Astrocyte of the spinal cord (primary cell): ENCODE measurements at regions not wholly inside any gene's neighbourhood (a gene's known extent, or its start where the extent isn't known, plus 50 kb on each side); places are given as distances from the start of the nearest gene placed in this dataset.
A peak's percentile ranks its signal among the peaks of the same experiment; 100 is the strongest.

Experiments
- DNase-seq: peaks from one replicate; pipeline ENCODE4 v3.0.0; 2011; ENCODE audit warnings: low read depth, low spot score
- H3K4me3 ChIP-seq: 2 replicates; pipeline ENCODE4 v1.5.1; 2011; ENCODE audit warnings: low read depth, mild to moderate bottlenecking, low read length, moderate library complexity
- CTCF ChIP-seq: IDR thresholded peaks from 2 replicates; pipeline ENCODE4 v1.5.1; 2012; ENCODE audit warnings: low read depth, mild to moderate bottlenecking, low read length, inconsistent platforms
- in situ Hi-C: cut with HindIII; loops from 2 replicates; pipeline ENCODE4 v1.10.0; 2017; ENCODE audit warnings: low sequenced_read_pairs

DNA sequence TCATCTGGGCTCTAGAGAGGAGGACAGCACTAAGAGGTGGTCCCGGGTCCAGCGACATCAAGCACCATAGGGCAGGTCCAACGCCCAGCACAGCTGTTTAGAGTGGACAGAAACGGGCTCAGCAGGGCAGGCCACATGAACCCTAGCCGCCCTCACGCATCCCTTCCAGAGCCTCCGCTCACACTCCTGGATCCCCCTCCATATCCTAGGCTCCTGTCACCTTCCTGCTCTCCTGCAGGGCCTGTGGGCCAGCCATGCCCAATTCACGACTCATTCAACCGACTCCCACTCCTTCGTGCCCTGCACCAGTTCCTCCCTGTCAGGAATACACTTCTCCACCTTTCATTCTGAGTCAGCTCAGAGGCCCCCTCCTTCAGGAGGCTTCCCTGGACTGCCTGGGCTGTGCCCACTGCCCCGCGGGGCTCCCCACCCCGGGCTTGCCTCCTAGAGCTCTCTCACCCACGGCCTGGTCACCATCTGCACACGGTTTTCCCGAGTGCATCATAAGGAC is 90.2 kb downstream of the LINGO1 start:
- in situ Hi-C loops: no loop called here
- peak; percentile 8 for DNase-seq
- TF ChIP-seq CTCF: no peak
- H3K4me3 ChIP-seq: no peak overlapping the region

- no peak for TF ChIP-seq CTCF
- DNase-seq: peak; percentile 11
- in situ Hi-C loops: no loop called here
- no peak overlapping the region for H3K4me3 ChIP-seq
Measured at GRCh38 chr15:77541421-77542181, 91.1 kb downstream of the LINGO1 start.

GRCh38 chr15:77540312-77541060 is 92.2 kb downstream of the LINGO1 start:
- no peak for TF ChIP-seq CTCF
- no peak for DNase-seq
- no peak overlapping the region for H3K4me3 ChIP-seq
- in situ Hi-C loops: no loop called here

- no peak overlapping the region for H3K4me3 ChIP-seq
- no peak for DNase-seq
- in situ Hi-C loops: no loop called here
- TF ChIP-seq CTCF: no peak
Measured at GRCh38 chr15:77538793-77539497, 93.8 kb downstream of the LINGO1 start.

DNA sequence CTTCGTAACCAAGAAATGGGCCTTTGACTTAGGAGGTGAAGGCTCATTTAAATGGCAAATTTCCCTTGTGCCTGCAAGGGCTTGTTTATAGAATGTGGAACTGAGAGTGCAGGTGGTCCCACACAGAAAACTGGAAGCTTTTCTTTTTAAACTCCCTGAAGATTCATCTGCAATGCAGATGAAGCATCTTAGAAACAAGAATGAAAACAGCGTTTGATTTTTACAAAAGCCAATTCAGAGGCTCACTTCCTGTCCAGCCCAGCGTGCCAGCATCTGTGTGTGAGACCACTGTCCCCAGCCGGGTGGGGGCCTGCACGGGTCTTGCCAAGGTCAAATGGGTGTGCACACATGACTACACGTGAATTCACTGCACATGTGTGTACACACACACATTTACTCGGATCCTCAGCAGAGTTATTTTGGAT is 94.7 kb downstream of the LINGO1 start:
- TF ChIP-seq CTCF: no peak
- no peak overlapping the region for H3K4me3 ChIP-seq
- in situ Hi-C loops: no loop called here
- DNase-seq: no peak

- in situ Hi-C loops: no loop called here
- DNase-seq: no peak
- TF ChIP-seq CTCF: no peak
- H3K4me3 ChIP-seq: no peak overlapping the region
Measured at GRCh38 chr15:77537006-77537405, 95.7 kb downstream of the LINGO1 start.
